Activated T-helper 1 cell treated with anti-CD3 and anti-CD28 coated beads, Interleukin-2, amount 50 U/mL, for 16 hours (primary cell): ENCODE measurements at regions not wholly inside any gene's neighbourhood (a gene's known extent, or its start where the extent isn't known, plus 50 kb on each side); places are given as distances from the start of the nearest gene placed in this dataset.
"Not testable (repeated sequence)": the region's sequence is repeated elsewhere in the genome, so short reads cannot be mapped to it uniquely, and the experiment has no call there.

ENCODE experiments used
- DNase-seq, 2 donors: peaks; one replicate each; pipeline ENCODE4 v3.0.0-alpha.2; 2020; ENCODE audit warnings: low read depth in 1 of 2, low spot score in 1 of 2

DNA sequence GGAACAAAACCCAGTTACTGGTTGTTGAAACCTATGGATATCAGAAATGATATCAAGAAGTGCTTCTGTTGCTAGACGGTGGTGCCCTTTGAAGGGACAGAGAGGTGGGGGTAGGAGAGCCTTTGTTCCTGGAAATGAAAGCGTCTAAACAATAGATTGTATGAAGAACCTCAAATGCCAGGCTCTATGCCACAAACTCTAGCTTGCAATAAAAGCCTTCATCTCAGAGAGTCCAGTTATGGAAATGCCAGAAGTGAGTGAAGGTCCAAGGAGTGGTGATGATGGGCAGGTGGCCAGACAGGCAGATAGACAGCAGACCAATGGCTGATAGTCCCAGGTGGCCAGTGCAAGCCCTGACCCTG lies 414.1 kb upstream of the PROX1 start:
- DNase-seq, result no peak

DNA sequence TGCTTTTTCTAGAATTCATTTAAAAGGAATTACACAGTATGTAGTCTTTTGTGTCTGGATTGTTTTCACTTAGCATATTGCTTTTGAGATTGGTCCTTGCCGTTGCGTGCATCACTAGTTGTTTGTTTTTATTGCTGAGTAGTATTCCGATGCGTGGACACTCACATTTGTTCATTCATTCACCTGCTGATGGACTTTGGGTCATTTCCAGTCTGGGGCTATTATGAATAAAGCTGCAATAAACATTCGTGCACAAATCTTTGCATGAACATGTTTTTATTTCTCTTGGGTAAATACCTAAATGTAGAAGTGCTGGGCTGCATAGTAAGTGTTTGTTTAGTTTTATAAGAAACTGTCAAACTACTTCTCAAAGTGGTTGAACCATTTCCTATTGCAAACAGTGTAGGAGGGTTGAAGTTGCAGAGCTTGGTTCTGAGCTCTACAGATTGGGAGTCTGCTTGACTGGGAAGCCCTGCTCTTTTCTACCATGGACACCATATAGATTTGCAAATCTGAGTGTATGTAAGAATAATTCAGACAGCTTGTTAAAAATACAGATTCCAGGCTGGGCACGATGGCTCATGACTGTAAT lies 404.7 kb upstream of the PROX1 start:
- DNase-seq, result no peak

DNA sequence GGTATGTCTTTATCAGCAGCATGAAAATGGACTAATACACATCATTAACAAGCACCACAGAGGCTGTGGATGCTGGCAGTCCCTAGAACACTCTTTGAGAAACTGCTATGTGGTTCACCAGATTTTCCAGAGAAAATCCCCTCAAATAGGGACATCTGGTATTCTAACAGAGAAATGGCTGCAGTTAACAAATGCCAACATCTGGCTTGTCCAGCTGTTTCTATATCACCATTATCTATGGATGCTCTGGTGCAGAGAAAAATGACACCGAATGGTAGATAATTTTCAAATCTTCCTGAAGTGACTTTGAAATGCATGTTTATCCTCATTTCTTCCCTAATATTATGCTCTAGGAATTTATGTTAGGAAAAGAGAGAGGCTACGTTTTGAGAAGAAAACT lies 403.5 kb upstream of the PROX1 start:
- no peak for DNase-seq

DNA sequence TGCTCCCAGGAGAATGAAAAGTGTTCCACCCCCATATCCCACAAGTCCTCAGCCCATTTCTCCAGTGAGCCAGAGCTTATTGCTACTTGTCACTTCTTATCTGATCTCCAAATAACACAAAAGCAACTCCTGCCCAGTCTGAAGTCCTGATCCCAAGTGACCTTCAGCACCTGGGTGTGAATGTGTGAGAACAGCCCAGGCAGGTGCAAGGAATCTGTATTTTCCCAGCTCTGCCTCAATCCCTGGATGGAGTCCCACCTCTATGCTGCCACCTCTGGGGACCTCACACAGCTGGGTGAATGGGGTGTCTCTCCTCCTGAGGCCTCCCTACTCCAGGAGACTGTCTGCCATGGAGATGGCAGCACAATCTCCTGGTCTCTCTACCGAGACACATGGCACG lies 402.4 kb upstream of the PROX1 start:
- DNase-seq, result no peak

DNA sequence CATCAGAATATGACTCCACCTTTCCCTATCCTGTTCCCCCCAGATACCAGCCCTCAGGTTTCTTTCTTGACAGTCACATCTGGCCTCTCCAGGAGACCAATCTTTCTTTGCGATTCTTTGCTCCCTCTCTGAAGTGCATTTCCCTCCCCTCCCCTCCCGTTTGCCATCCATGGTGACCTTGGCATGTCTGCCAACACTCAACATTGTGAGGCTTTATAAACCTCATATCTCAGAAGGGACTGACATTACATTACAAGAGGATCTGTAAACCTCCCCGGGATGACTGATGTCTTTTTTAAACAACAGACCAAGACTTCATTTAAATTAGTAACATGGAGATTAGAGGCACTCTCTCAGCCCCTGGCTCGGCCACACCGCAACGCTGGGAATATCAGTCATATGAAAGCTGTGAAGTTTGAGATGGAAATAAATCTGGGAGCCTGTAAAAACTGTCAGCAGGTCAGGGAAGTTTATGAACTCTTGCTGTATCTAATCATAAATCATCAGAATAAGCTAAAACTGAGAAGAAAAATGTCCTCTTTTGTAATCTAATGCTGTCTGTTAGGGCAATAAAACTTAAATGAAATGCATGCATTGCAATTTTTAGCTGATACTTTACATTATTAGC lies 401.7 kb upstream of the PROX1 start:
- DNase-seq, result no peak

DNA sequence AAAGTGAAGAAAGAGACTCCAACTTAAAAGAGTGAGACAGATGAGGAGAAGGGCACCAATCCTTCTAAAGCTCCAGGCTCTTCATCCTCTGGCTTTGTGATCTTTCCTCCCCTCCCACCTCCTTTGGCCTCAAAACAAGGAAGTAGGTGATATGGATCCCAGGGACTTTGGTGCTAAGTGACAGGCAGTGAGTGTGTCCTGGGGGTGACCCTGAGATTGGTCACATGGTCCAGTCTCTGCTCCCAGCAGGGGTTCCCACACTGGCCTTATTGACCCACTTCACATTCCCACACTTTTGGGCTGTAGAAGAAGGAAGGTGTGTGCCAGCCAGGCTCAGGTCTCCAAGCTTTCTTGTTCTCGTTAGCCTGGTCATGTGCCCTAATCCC lies 401.2 kb upstream of the PROX1 start:
- no peak for DNase-seq

DNA sequence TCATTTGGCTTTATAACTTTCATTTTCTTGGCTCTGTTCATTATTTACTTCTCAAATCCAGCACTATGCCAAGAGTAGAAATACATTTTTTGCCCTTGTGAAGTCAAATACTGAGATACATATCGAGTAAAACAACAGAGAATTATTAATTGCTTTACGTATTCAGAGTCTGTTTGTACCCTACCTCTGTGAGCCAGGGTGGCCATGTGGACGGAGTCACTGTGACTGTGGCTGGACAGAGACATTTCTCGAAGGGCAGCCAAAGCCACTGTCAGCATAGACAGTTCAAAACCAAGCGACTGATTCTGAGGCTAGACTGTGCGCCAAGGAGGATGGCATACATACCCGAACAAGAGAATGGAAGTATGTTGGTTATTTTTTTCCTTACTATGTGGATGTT lies 391.0 kb upstream of the PROX1 start:
- DNase-seq, result no peak

DNA sequence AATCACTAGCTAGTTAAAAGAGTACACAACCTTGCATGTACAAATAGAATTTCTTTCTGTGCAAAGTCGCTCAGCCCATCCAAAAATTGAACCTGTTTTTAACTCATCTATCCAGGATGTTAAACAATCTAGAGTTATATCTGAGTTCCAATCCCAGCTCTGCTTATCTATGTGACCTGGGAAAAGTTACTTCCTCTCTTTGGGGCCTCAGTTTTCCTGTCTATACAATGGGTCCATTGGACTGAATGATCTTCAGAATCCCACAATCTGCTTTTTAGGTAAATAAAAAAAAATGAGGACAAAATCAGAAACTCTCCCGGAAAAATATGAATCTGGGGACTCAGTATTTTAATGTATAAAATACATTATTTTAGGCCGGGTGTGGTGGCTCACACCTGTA lies 389.5 kb upstream of the PROX1 start:
- no peak for DNase-seq

DNA sequence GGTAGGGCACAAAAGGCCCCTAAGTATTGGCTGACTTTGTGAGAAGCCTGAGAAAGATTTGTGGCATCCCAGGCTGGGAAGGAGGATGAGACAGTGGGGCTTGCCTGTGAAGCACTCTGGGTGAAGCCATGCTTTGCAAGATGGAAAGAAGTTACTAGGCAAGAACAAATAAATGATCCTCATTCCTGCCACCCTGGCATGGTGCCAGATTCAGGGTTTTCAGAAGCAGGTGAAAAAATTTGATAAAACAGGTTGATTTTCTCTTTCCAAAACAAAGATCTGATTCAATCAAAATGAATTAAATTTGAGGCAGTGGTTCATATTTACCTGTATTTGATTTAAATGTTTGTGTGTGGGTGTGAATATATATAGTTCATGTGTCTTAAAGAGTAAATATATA lies 386.9 kb upstream of the PROX1 start:
- no peak for DNase-seq

DNA sequence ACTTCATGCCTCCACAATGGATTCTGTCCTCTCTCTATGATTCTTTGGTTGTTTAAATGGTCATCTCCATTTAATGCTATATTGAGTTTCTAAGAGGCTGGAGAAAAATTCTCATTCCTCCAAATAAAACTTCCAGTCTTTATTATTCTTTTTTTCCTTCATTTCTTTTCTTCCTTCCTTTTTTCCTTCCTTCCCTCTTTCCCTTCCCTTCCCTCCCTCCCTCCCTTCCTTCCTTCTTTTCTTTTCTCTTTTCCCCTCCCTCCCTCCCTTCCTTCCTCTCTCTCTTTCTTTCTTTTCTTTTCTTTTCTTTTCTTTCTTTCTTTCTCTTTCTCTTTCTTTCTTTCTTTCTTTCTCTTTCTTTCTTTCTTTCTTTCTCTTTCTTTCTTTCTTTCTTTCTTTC lies 386.1 kb upstream of the PROX1 start:
- not testable (repeated sequence) for DNase-seq

DNA sequence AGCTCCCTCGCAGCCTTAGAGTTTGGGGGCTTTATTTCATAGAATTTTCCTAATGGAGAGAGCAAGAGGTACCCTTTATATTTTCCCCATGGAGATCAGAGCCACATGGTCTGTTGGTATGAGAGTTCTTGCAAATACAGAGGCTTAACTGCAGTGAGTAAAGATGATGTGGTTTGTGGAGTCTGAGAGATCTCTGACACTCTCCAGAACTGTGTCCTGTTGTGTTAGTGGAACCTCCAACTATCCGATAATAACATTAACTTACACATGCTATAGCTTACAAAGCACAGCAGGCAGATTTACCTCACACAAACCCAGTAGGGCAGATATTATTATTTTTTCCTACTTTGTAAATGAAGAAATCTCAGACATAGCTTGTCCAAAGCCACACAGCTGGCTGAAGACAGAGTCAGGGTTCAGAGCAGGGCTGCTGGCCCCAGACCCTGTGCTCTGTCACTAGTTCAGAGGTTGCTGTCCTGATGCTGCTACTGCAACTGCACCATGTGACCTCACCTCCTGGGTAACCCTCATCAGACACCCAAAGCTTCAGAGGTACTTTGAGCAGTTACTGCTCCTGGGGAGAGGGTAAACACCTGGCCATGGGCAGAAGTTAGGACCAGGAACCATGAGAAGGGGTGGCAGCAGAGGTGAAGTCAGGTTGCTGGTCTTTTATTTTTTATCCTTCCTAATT lies 384.8 kb upstream of the PROX1 start:
- no peak for DNase-seq

DNA sequence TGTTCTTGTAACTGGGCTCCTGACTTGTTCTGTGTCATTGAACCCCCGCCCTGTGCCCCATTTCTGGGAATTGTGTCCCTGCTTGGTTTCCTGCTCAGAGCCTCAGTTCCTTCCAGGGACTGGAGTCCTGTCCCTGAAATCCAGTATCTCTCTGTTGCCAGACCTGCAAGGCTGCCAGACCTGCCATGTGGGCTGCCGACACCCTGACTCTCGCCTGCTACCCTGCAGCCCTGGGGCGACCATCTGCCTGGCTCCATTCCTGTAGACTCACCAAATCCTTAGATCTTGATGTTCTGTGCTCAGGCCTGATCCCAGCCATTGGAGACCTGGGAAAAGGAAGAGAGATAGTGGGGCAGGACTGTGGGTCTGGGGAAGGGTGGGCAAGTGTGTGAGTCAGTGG lies 383.3 kb upstream of the PROX1 start:
- DNase-seq, result no peak

DNA sequence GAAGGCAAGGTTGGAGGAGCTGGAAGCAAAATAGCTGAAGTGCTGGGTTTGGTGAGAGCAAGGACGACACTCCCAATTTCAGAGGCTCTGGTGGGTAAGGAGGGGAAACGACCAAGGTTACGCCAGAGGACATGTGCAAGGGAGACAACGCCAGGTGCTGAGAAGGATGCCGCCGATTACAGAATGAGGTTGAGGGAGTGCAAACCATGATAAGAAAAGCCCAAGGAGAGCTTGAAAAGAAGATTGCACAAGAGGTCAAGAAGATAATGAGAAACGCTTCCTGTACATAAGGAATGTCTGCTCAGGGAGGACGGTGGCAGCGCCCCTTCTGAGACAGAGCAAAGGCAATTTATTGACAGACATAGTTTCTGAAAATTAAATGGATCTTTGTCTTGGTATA lies 382.0 kb upstream of the PROX1 start:
- DNase-seq, result no peak

DNA sequence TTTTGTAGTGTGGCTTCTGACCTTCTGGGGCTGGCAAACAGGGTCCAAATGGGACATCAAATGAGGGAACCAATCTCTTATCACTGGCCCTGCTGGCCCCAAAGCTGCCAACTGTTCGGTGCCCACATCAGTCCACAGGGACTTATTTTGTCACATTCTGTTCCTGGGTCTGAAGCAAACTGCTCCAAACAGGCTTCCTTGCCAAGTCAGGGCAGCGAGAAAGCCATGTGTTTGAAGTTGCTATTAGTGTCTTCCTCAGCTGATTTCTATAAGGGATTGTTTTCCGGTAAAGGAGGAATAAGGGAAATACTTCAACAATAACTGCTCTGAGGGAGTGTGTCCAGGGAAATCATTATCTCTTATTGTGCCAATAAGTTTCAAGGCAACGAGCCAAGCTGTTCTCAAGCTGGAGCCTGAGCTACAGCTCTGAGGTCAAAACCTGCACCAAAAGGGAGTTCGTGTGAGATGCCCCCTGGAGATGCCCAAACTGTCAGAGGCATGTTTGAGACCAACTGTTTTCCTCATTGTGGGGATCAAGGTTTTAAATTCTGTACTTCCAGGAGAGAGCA lies 381.4 kb upstream of the PROX1 start:
- no peak for DNase-seq

DNA sequence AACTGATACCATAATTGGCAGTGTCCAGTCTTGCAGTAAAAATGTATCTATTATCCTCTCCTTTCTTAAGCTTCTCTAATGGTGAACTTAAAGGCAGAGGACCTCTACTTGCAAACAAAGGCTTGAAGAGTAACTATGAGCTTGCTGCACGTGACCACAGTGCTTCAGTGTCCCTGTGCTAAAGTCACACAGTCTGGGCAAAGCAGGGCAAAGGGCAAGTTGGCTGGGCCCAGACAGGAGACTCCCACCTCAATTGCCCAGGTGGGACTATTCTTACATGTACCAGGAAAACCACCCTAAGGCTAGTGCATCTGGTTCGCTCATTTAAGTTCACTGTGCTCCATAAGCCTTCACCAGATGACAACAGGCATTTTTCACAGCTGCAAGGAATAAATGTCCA lies 374.2 kb upstream of the PROX1 start:
- DNase-seq, result no peak

DNA sequence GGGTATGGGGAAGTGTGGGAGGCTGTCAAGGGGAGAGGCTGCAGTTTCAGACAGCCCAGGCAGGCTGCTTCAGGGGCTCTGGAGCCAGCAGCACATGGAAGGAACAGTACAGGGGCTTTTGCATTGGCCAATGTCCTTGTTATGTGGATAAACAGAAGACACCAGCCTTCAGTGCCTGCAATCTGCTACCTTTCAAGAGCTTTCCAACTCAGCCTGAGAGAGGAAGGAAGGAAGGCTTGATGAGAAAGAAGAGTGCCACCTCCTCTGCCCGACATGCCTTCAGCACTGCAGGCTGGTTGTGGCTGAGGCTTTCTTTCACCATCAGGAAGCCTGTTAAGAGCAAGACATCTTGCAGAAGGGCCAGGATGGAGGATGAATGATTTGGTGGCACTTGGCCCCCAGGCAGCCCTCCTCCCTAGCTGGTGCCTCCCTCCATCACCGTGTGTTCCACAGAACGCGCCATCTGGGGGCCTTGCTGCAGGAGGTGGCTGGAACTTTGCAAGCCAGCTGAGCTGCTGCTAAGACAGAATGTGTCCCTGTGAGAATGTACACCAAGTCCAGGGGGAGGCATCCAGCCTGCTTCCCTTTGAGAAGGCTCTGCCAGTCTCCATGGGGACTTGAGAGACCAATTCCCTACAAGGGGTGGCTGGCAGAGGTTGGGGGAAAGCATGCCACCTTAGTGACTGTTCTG lies 372.4 kb upstream of the PROX1 start:
- DNase-seq, result no peak

DNA sequence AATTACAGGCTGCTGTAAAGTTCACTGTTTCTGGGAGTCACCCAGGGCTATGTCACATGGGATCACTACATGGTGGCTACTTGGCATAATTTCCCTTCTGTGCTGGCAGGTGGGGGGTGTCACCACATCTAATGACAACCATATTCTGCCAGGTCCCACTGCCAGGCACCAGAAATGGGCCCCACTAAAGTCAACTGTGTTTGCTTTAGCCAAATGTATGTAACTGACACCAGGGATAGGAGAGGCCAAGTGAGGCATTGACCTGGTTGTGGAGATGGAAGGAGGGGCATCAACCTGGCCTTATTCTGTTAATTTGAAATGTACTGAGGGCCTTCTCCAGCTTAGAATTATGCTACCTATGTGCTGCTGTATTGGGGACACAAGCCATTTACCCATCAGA lies 370.6 kb upstream of the PROX1 start:
- DNase-seq, result no peak

DNA sequence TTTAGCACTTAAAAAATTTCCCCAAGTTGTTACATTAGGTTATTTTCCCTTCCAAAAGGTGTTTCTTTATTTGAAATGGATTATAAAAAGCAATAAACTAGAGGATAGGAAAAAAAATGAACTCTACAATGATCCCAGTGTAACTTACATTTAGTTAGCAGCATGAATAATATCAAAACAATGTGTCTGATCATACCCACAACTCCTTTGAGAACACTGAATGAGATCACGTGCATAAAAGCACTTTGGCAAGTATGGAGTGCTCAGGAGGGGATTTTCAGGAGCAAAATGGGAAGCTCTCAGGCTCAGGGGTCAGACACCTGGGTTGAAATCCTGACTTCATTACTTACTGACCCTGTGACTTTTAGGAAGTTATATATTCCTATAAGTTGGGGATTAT lies 369.7 kb upstream of the PROX1 start:
- DNase-seq, result no peak

DNA sequence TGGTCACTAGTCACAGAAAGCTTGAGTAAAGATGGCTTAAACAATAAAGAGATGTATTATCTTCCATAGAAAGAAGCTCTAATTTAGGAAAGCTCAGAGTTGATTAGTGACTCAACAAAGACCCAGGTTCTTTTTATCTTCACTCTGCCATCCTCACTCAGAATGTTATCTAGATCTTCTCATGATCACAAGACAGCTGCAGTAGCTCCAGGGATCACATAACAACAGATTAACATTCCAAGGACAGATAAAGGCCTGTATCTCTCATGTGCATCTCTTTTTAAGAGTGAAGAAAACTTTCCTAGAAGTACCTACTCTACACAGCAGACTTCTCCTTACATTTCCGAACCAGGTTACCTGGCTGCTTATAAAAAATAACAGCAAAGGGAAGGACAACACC lies 368.7 kb upstream of the PROX1 start:
- no peak for DNase-seq

DNA sequence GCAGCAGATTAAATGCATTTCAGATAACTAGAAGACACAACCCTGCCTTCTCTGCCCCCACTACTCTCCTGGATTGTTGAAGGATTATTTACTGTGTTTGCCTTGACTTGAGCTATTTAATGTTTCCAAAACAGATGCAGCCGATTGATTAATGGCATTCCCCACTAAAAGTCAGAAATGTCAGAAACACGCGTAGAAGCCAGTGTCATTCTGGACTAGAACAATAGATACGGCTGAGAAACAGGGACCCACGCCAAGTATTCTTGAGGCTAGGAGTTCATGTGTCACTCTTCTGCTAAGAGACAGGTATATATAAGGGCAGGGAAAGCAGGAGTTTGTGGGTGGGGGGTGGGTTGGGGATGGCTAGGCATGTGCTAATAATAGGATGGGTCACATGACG lies 366.7 kb upstream of the PROX1 start:
- DNase-seq, result no peak

DNA sequence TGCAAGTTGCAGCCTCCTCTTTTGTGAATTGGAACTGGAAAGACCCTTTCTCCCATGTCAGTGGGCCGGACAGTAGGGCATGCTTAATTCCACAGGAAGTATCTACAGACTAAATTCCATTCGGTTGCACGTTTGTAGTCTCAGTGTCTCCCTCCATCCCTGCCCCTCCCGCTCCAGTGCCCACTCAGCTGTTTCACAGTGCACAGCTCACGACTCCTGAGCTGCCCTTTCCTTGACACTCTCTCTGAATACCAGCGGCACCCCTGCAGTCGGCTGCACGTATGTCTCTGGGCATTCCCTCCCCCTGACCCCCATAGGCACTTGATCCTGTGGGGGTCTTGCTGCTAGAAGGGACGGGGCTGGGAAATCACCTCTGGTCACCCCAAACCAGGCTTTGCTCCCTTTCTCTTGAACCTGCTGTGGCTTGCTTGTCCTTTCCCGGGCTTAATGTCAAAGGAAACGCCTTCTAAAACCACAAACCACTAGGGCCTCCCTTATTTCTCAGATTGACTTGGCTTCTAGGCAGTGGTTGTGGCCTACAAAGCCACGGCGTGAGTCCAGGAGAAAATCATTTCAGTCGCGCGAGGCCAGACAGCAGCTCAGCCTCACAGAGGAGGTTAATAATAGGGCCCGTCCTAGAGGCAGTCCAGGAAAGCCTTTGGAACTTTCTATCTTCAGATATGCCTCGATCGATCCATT lies 365.3 kb upstream of the PROX1 start:
- no peak for DNase-seq
